Mesenchymal stem cell (in vitro differentiated cells and primary cell): ENCODE measurements at regions not wholly inside any gene's neighbourhood (a gene's known extent, or its start where the extent isn't known, plus 50 kb on each side); places are given as distances from the start of the nearest gene placed in this dataset.

ENCODE experiments used
- DNase-seq: peaks from one replicate; pipeline ENCODE4 v3.0.0-alpha.2; 2013
- H2AFZ ChIP-seq: one replicate; pipeline ENCODE4 v1.6.1; 2013; ENCODE audit warnings: low read depth, mild to moderate bottlenecking, control low read depth, inconsistent platforms, low read length, moderate library complexity
- H2AK5ac ChIP-seq: 2 replicates; pipeline ENCODE4 v1.6.1; 2013; ENCODE audit warnings: low read length, moderate library complexity, mild to moderate bottlenecking, inconsistent platforms; ENCODE audit not compliant: severe bottlenecking
- H2BK120ac ChIP-seq: one replicate; pipeline ENCODE4 v1.6.1; 2013; ENCODE audit warnings: low read depth, mild to moderate bottlenecking, inconsistent platforms, low read length, moderate library complexity
- H2BK12ac ChIP-seq, 2 experiments: one replicate each; pipeline ENCODE4 v1.6.1; 2013; ENCODE audit warnings: inconsistent platforms in 2 of 2, low read length in 2 of 2, mild to moderate bottlenecking in 2 of 2, moderate library complexity in 2 of 2, control low read depth in 1 of 2
- H2BK15ac ChIP-seq: one replicate; pipeline ENCODE4 v1.6.1; 2013; ENCODE audit warnings: mild to moderate bottlenecking, low read depth, inconsistent platforms; ENCODE audit not compliant: poor library complexity, severe bottlenecking
- H2BK5ac ChIP-seq: 2 replicates; pipeline ENCODE4 v1.6.1; 2013; ENCODE audit warnings: low read depth, mild to moderate bottlenecking, low read length, control low read depth, inconsistent platforms; ENCODE audit not compliant: poor library complexity, severe bottlenecking
- H3K14ac ChIP-seq, 2 experiments: one replicate each; pipeline ENCODE4 v1.6.1; 2013; ENCODE audit warnings: inconsistent platforms in 2 of 2, low read length in 2 of 2, control low read depth in 1 of 2, mild to moderate bottlenecking in 1 of 2, moderate library complexity in 1 of 2
- H3K18ac ChIP-seq, 2 experiments: one replicate each; pipeline ENCODE4 v1.6.1; 2013; ENCODE audit warnings: inconsistent platforms in 2 of 2, low read length in 2 of 2, control low read depth in 1 of 2, low read depth in 1 of 2, mild to moderate bottlenecking in 1 of 2
- H3K23ac ChIP-seq, 2 experiments: one replicate each; pipeline ENCODE4 v1.6.1; 2013; ENCODE audit warnings: inconsistent platforms in 2 of 2, low read length in 2 of 2, mild to moderate bottlenecking in 2 of 2, moderate library complexity in 2 of 2, control low read depth in 1 of 2
- H3K27ac ChIP-seq: 2 replicates; pipeline ENCODE4 v1.5.1; 2013; ENCODE audit warnings: mild to moderate bottlenecking, moderate library complexity, low read length, control low read depth, inconsistent platforms; ENCODE audit not compliant: poor library complexity, severe bottlenecking
- H3K27me3 ChIP-seq, 2 experiments: 2 replicates each; pipeline versions ENCODE4 v1.6.1 to v1.7.0; 2013; ENCODE audit warnings: low read length in 2 of 2, mild to moderate bottlenecking in 2 of 2, moderate library complexity in 2 of 2, control low read depth in 1 of 2, inconsistent platforms in 1 of 2; ENCODE audit not compliant: control insufficient read depth in 1 of 2, insufficient read depth in 1 of 2
- H3K36me3 ChIP-seq, 2 experiments: 2 replicates each; pipeline versions ENCODE4 v1.6.1 to v1.7.0; 2013; ENCODE audit warnings: low read length in 2 of 2, control low read depth in 1 of 2, inconsistent platforms in 1 of 2, low read depth in 1 of 2, mild to moderate bottlenecking in 1 of 2; ENCODE audit not compliant: insufficient read depth in 2 of 2, control insufficient read depth in 1 of 2
- H3K4ac ChIP-seq, 2 experiments: one replicate each; pipeline ENCODE4 v1.6.1; 2013; ENCODE audit warnings: inconsistent platforms in 2 of 2, low read length in 2 of 2, mild to moderate bottlenecking in 2 of 2, moderate library complexity in 2 of 2, control low read depth in 1 of 2, low read depth in 1 of 2
- H3K4me1 ChIP-seq: 2 replicates; pipeline ENCODE4 v1.6.1; 2013; ENCODE audit warnings: low read depth, low read length, control low read depth; ENCODE audit not compliant: control insufficient read depth, insufficient read depth
- H3K4me2 ChIP-seq: 2 replicates; pipeline ENCODE4 v1.6.1; 2013; ENCODE audit warnings: low read length, mild to moderate bottlenecking, inconsistent platforms; ENCODE audit not compliant: poor library complexity, severe bottlenecking
- H3K4me3 ChIP-seq, 2 experiments: 2 replicates each; pipeline versions ENCODE4 v1.5.1 to v1.7.0; 2013; ENCODE audit warnings: low read length in 2 of 2, mild to moderate bottlenecking in 2 of 2, control low read depth in 1 of 2, low read depth in 1 of 2; ENCODE audit not compliant: insufficient read depth in 1 of 2
- H3K79me1 ChIP-seq: replicated peaks from 2 replicates; pipeline ENCODE4 v1.6.1; 2013; ENCODE audit warnings: mild to moderate bottlenecking, control low read depth, low read length, inconsistent platforms; ENCODE audit not compliant: poor library complexity, severe bottlenecking
- H3K9ac ChIP-seq: 2 replicates; pipeline ENCODE4 v1.7.0; 2013; ENCODE audit warnings: mild to moderate bottlenecking, low read length, moderate library complexity
- H3K9me3 ChIP-seq: 2 replicates; pipeline ENCODE4 v1.7.0; 2013; ENCODE audit warnings: mild to moderate bottlenecking, low read length; ENCODE audit not compliant: control insufficient read depth
- H4K8ac ChIP-seq: one replicate; pipeline ENCODE4 v1.6.1; 2013; ENCODE audit warnings: inconsistent platforms, mild to moderate bottlenecking, low read length, moderate library complexity
- H4K91ac ChIP-seq: one replicate; pipeline ENCODE4 v1.6.1; 2013; ENCODE audit warnings: mild to moderate bottlenecking, low read length, inconsistent platforms
- WGBS: methylation state at CpG from one replicate; pipeline ENCODE4 v1.1.7; 2013; ENCODE audit warnings: mixed read lengths; 5-methylcytosine and 5-hydroxymethylcytosine counted together

DNA sequence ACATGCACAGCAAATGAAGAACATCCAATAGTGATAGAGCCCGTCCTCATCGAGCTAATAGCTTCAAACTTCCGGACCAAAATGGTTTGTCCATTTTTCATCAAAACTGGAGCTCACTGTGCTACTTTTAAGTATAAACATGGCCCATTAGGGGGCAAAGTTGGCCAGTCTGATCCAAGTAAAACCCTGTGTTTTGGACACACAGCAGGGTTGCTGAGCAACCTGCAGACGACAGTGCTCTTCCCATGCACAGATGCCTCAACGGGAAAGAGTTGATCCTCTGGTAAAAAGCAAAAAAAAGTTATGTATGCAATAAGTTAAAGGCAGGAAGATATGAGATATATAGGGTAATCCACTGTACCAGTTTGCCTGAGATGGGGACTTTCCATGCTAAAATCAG, 244.0 kb upstream of the THBS1 start:
- no peak overlapping the region for H2BK120ac ChIP-seq
- H3K23ac ChIP-seq: no peak overlapping the region
- no peak overlapping the region for H3K4me3 ChIP-seq
- H3K9ac ChIP-seq: no peak overlapping the region
- no peak overlapping the region for H4K8ac ChIP-seq
- no peak overlapping the region for H3K14ac ChIP-seq
- no peak overlapping the region for H4K91ac ChIP-seq
- H3K79me1 ChIP-seq: no peaks in the 10 kb centered on the region
- peak; percentile 66 for DNase-seq
- no peak overlapping the region for H2BK15ac ChIP-seq
- H2BK5ac ChIP-seq: no peak overlapping the region
- no peak overlapping the region for H2AFZ ChIP-seq
- no peaks in the 10 kb centered on the region for H3K4me1 ChIP-seq
- H2AK5ac ChIP-seq: no peak overlapping the region
- no peaks in the 10 kb centered on the region for H3K36me3 ChIP-seq
- H3K4me2 ChIP-seq: no peak overlapping the region
- no peak overlapping the region for H3K18ac ChIP-seq
- WGBS: 92% methylated on average over 5 of the region's 5 CpGs
- H3K27me3 ChIP-seq: no peaks in the 10 kb centered on the region
- no peak overlapping the region for H3K4ac ChIP-seq
- H3K27ac ChIP-seq: no peak overlapping the region
- no peaks in the 10 kb centered on the region for H3K9me3 ChIP-seq
- no peak overlapping the region for H2BK12ac ChIP-seq

DNA sequence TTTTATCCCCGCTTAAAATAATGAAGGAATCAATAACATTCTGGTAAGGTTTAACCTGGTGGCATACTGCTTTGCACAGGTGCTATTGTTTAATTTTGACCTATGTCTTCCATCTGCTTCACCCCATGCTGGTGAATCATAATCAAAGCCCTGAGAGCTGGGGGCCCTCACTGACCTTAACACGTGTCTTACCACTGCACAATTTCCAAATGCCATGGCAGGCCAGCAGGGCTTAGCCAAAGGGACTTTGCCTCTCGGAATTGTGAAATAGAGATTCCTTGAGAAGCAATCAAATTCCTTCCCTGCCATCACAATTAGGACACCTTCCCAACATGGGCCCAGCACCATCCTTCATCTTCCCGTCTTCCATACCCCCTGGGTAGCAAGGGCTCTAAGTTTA, 242.6 kb upstream of the THBS1 start:
- Histone ChIP-seq H2AK5ac (no peak overlapping the region), H2AFZ (no peak overlapping the region), H2BK5ac (no peak overlapping the region), H3K27me3 (no peaks in the 10 kb centered on the region), H3K9me3 (peaks cover 9% of the 10 kb centered on the region), H4K91ac (no peak overlapping the region), H3K79me1 (no peaks in the 10 kb centered on the region), H3K9ac (no peak overlapping the region), H3K27ac (no peak overlapping the region), H3K4ac (no peak overlapping the region), H3K36me3 (no peaks in the 10 kb centered on the region), H3K23ac (no peak overlapping the region), H3K4me3 (no peak overlapping the region), H2BK15ac (no peak overlapping the region), H3K18ac (no peak overlapping the region), H2BK12ac (no peak overlapping the region), H3K4me2 (no peak overlapping the region), H3K14ac (no peak overlapping the region), H2BK120ac (no peak overlapping the region), H4K8ac (no peak overlapping the region), H3K4me1 (no peaks in the 10 kb centered on the region)
- DNase-seq: no peak
- 96% methylated on average over 3 of the region's 4 CpGs for WGBS

DNA sequence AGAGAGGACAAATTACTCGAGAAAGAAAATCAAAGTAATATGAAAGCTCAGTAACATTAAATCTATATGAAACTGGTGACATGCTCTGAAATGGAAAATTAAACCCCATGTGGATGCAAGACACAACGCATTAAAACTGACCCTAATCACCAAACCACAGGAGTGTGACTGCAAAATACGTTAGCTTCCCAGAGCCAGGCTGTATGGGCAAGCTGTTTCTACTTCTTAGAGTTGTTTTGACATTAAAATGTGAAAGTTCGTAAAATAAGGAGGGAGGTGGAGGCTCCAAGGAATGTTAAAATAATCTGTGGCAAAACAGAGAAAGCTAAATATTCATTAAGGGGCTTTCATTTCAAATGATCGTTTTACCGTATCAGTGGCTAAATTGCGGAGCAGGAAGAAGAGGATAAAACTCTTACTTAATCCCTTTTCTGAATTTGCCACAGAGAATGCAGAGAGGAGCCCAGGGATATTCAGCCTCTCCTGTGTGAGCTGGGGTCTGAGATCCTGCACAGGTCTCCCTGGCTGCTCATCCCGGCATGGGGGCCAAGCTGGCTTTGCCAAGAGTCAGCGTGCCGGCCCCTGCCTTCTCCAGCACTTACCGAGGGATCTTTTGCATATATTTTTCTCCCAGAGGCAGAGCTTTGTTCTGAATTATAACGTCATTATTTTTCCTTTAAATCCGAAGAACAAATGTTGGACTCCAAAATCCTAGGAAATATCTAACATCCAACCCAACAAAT, 239.8 kb upstream of the THBS1 start:
- Histone ChIP-seq H3K27ac (no peak overlapping the region), H3K4me3 (no peak overlapping the region), H3K14ac (no peak overlapping the region), H2BK120ac (no peak overlapping the region), H3K36me3 (no peaks in the 10 kb centered on the region), H2BK15ac (no peak overlapping the region), H3K23ac (no peak overlapping the region), H3K79me1 (no peaks in the 10 kb centered on the region), H4K91ac (no peak overlapping the region), H3K27me3 (no peaks in the 10 kb centered on the region), H2BK5ac (no peak overlapping the region), H3K4me1 (no peaks in the 10 kb centered on the region), H2BK12ac (no peak overlapping the region), H4K8ac (no peak overlapping the region), H3K4me2 (no peak overlapping the region), H3K4ac (no peak overlapping the region), H2AK5ac (no peak overlapping the region), H3K9ac (no peak overlapping the region), H3K9me3 (peaks cover 15% of the 10 kb centered on the region), H2AFZ (no peak overlapping the region), H3K18ac (no peak overlapping the region)
- WGBS: 89% methylated on average over 12 of the region's 13 CpGs
- DNase-seq: no peak

DNA sequence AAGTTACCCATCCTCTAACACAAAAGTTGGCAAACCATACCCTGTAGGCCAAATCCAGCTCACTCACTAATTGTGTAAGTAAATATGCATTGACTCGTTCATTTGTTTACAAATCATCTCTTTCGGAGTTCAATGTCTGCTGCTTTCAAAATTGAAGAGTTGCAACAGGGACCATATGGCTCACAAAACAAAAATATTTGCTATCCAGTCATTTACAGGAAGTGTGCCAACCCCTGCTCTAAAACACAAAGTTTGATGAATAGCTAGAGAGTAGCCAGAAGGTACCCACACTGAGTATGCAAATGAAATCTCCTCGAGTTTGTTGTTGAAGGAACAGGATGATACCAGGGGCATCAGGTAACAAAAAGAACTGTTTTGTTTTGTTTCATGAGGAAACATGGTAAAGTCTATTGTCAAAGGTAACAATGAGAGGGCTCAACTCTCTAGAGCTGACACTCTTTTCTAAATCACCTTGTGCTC, 236.2 kb upstream of the THBS1 start:
- H2BK120ac ChIP-seq: no peak overlapping the region
- no peak overlapping the region for H2BK15ac ChIP-seq
- no peak overlapping the region for H3K4me3 ChIP-seq
- H4K8ac ChIP-seq: no peak overlapping the region
- no peak overlapping the region for H2AK5ac ChIP-seq
- H3K4ac ChIP-seq: no peak overlapping the region
- H3K23ac ChIP-seq: no peak overlapping the region
- peaks cover 15% of the 10 kb centered on the region for H3K9me3 ChIP-seq
- no peak overlapping the region for H3K27ac ChIP-seq
- H3K79me1 ChIP-seq: no peaks in the 10 kb centered on the region
- H3K9ac ChIP-seq: no peak overlapping the region
- H3K27me3 ChIP-seq: no peaks in the 10 kb centered on the region
- H3K36me3 ChIP-seq: no peaks in the 10 kb centered on the region
- no peak overlapping the region for H4K91ac ChIP-seq
- no peak overlapping the region for H3K14ac ChIP-seq
- H3K4me1 ChIP-seq: no peaks in the 10 kb centered on the region
- no peak overlapping the region for H3K4me2 ChIP-seq
- no peak overlapping the region for H2AFZ ChIP-seq
- no peak overlapping the region for H3K18ac ChIP-seq
- H2BK5ac ChIP-seq: no peak overlapping the region
- DNase-seq: peak; percentile 24
- 63% methylated on average over 3 of the region's 3 CpGs for WGBS
- no peak overlapping the region for H2BK12ac ChIP-seq
